Erythroblast (primary cell): ENCODE measurements at regions not wholly inside any gene's neighbourhood (a gene's known extent, or its start where the extent isn't known, plus 50 kb on each side); places are given as distances from the start of the nearest gene placed in this dataset.

ENCODE experiments used
- GATA1 ChIP-seq: IDR thresholded peaks from 2 replicates; pipeline ENCODE4 v1.6.1; 2011; ENCODE audit warnings: low read depth, mild to moderate bottlenecking, control low read depth, low read length, moderate library complexity
- POLR2A ChIP-seq: IDR thresholded peaks from 2 replicates; pipeline ENCODE4 v1.6.1; 2011; ENCODE audit warnings: mild to moderate bottlenecking, low read length

DNA sequence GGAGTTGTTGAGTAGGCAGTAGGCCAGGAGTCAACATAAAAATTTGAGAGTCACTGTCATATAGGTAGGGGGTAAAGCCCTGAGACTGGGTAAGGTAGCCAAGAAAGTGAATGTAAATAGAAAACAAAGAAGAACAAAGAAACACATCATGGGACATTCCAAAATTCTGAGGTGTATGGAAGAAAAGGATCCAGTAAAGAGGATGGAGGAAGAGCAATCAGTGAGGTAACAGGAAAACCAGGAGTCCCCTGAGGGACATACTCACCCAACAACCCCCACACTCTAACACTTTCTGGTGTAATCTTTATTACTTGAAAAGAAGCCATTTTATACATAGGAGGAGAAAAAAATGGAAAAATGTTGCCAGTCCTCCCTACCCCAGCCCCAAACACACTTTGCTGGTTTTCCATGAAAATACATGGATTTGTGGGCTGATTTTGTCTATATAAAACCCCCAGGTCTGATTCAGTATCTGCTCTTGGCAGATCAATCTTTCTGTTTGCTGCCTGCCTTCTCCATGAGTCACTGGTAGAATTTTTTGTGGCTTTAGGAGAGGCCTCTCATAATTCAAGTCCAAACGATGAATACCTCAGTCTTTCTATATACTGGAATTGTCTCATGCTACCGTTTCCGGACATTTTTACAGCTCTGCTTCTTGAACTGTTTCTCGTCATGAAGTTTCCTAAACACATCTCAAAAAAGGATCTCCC is 271.4 kb upstream of the MAN1A1 start:
- TF ChIP-seq POLR2A (no peak), GATA1 (no peak)
